HEK293 (cell line): ENCODE measurements at regions not wholly inside any gene's neighbourhood (a gene's known extent, or its start where the extent isn't known, plus 50 kb on each side); places are given as distances from the start of the nearest gene placed in this dataset.

ENCODE experiments used
- CTCF ChIA-PET: fragments of 350-600 bp; formaldehyde crosslinking; extraction: SDS; loops from one replicate; lab custom pipeline; 2021; ENCODE audit warnings: antibody characterized with exemption; lab: Yijun Ruan, JAX
- POLR2A ChIA-PET: fragments of 300-600 bp; formaldehyde crosslinking; extraction: SDS; loops from one replicate; lab custom pipeline; 2020; ENCODE audit warnings: antibody characterized with exemption, inconsistent platforms; lab: Yijun Ruan, JAX
- H3K27ac ChIP-seq: fragments of 200-500 bp; sonication (Bioruptor generic); 2 replicates; pipeline ENCODE4 v1.5.1; 2014; ENCODE audit warnings: low read depth, low read length, control low read depth, inconsistent platforms; ENCODE audit errors: extremely low read depth
- H3K36me3 ChIP-seq, 2 experiments: fragments of 200-500 bp in 1 of 2; sonication (Bioruptor generic) in 1 of 2; 1 replicate in 1 of 2; 2 replicates in 1 of 2; pipeline ENCODE4 v1.5.1; 2014 to 2017; ENCODE audit warnings: inconsistent platforms in 2 of 2, low read length in 2 of 2; ENCODE audit not compliant: control insufficient read depth in 2 of 2, insufficient read depth in 1 of 2
- H3K4me1 ChIP-seq: fragments of 200-500 bp; sonication (Bioruptor generic); 2 replicates; pipeline ENCODE4 v1.5.1; 2014; ENCODE audit warnings: mild to moderate bottlenecking, low read length, inconsistent platforms; ENCODE audit not compliant: control insufficient read depth, insufficient read depth
- H3K4me3 ChIP-seq: 2 replicates; pipeline ENCODE4 v1.5.1; 2011; ENCODE audit warnings: low read depth, mild to moderate bottlenecking, control low read depth, low read length, moderate library complexity
- H3K9me3 ChIP-seq: fragments of 200-500 bp; sonication (Bioruptor generic); 2 replicates; pipeline ENCODE4 v1.5.1; 2014; ENCODE audit warnings: low read depth, low read length, inconsistent platforms; ENCODE audit not compliant: control insufficient read depth, insufficient read depth
- GLI2 ChIP-seq: fragments of 450-650 bp; formaldehyde crosslinking; IDR thresholded peaks from 2 replicates; pipeline ENCODE4; 2017; ENCODE audit warnings: missing biosample characterization, missing genetic modification characterization, low read depth, borderline replicate concordance
- GLIS1 ChIP-seq: fragments of 450-650 bp; formaldehyde crosslinking; IDR thresholded peaks from 2 replicates; pipeline ENCODE4 v1.5.1; 2016; ENCODE audit warnings: missing biosample characterization, missing genetic modification characterization
- MZF1 ChIP-seq: fragments of 450-650 bp; formaldehyde crosslinking; IDR thresholded peaks from 2 replicates; pipeline ENCODE4 v1.5.1; 2017; ENCODE audit warnings: missing biosample characterization, missing genetic modification characterization, borderline replicate concordance
- SP7 ChIP-seq: fragments of 450-650 bp; formaldehyde crosslinking; IDR thresholded peaks from 2 replicates; pipeline ENCODE4 v1.5.1; 2016; ENCODE audit warnings: missing biosample characterization, missing genetic modification characterization
- ZEB2 ChIP-seq: fragments of 450-650 bp; formaldehyde crosslinking; IDR thresholded peaks from 2 replicates; pipeline ENCODE4 v1.5.1; 2016; ENCODE audit warnings: missing biosample characterization, missing genetic modification characterization
- ZNF132 ChIP-seq: fragments of 450-650 bp; formaldehyde crosslinking; IDR thresholded peaks from 2 replicates; pipeline ENCODE4 v1.5.1; 2017; ENCODE audit warnings: missing biosample characterization, missing genetic modification characterization, borderline replicate concordance
- ZNF138 ChIP-seq: fragments of 450-650 bp; formaldehyde crosslinking; IDR thresholded peaks from 2 replicates; pipeline ENCODE4 v1.5.1; 2016; ENCODE audit warnings: missing biosample characterization, missing genetic modification characterization, borderline replicate concordance
- ZNF140 ChIP-seq: fragments of 450-650 bp; formaldehyde crosslinking; IDR thresholded peaks from 2 replicates; pipeline ENCODE4 v1.5.1; 2016; ENCODE audit warnings: missing biosample characterization, missing genetic modification characterization
- ZNF148 ChIP-seq: fragments of 450-650 bp; formaldehyde crosslinking; IDR thresholded peaks from 2 replicates; pipeline ENCODE4 v1.5.0; 2017; ENCODE audit warnings: missing biosample characterization, missing genetic modification characterization, borderline replicate concordance
- ZNF169 ChIP-seq: fragments of 450-650 bp; formaldehyde crosslinking; IDR thresholded peaks from 2 replicates; pipeline ENCODE4 v1.5.1; 2016; ENCODE audit warnings: missing biosample characterization, missing genetic modification characterization
- ZNF19 ChIP-seq: fragments of 450-650 bp; formaldehyde crosslinking; IDR thresholded peaks from 2 replicates; pipeline ENCODE4; 2016; ENCODE audit warnings: missing biosample characterization, missing genetic modification characterization, low read depth
- ZNF211 ChIP-seq: fragments of 450-650 bp; formaldehyde crosslinking; IDR thresholded peaks from 2 replicates; pipeline ENCODE4 v1.5.1; 2016; ENCODE audit warnings: low read depth, missing biosample characterization, missing genetic modification characterization
- ZNF221 ChIP-seq: fragments of 450-650 bp; formaldehyde crosslinking; IDR thresholded peaks from 2 replicates; pipeline ENCODE4 v1.5.1; 2017; ENCODE audit warnings: missing biosample characterization, missing genetic modification characterization, borderline replicate concordance
- ZNF473 ChIP-seq: fragments of 450-650 bp; formaldehyde crosslinking; IDR thresholded peaks from 2 replicates; pipeline ENCODE4 v1.5.1; 2017; ENCODE audit warnings: missing biosample characterization, missing genetic modification characterization
- ZNF521 ChIP-seq: fragments of 450-650 bp; formaldehyde crosslinking; IDR thresholded peaks from 2 replicates; pipeline ENCODE4 v1.5.1; 2017; ENCODE audit warnings: missing biosample characterization, mild to moderate bottlenecking, missing genetic modification characterization
- ZNF548 ChIP-seq: fragments of 450-650 bp; formaldehyde crosslinking; IDR thresholded peaks from 2 replicates; pipeline ENCODE4 v1.5.1; 2016; ENCODE audit warnings: missing biosample characterization, missing genetic modification characterization
- ZNF585B ChIP-seq: fragments of 450-650 bp; formaldehyde crosslinking; IDR thresholded peaks from 2 replicates; pipeline ENCODE4 v1.5.1; 2016; ENCODE audit warnings: missing biosample characterization, missing genetic modification characterization
- ZNF610 ChIP-seq: fragments of 450-650 bp; formaldehyde crosslinking; IDR thresholded peaks from 2 replicates; pipeline ENCODE4 v1.5.1; 2016; ENCODE audit warnings: missing biosample characterization, missing genetic modification characterization, borderline replicate concordance
- ZNF624 ChIP-seq: fragments of 450-650 bp; formaldehyde crosslinking; IDR thresholded peaks from 2 replicates; pipeline ENCODE4 v1.5.1; 2017; ENCODE audit warnings: missing biosample characterization, missing genetic modification characterization
- ZNF670 ChIP-seq: fragments of 450-650 bp; formaldehyde crosslinking; IDR thresholded peaks from 2 replicates; pipeline ENCODE4 v1.5.1; 2016; ENCODE audit warnings: missing biosample characterization, missing genetic modification characterization, low read depth
- ZNF76 ChIP-seq: fragments of 450-650 bp; formaldehyde crosslinking; IDR thresholded peaks from 2 replicates; pipeline ENCODE4; 2016; ENCODE audit warnings: low read depth, missing biosample characterization, missing genetic modification characterization, borderline replicate concordance
- ZNF792 ChIP-seq: fragments of 450-650 bp; formaldehyde crosslinking; IDR thresholded peaks from 2 replicates; pipeline ENCODE4 v1.5.1; 2016; ENCODE audit warnings: missing biosample characterization, missing genetic modification characterization
- ZNF843 ChIP-seq: fragments of 450-650 bp; formaldehyde crosslinking; IDR thresholded peaks from 2 replicates; pipeline ENCODE4 v1.5.1; 2016; ENCODE audit warnings: missing biosample characterization, missing genetic modification characterization
- ZSCAN4 ChIP-seq: fragments of 450-650 bp; formaldehyde crosslinking; IDR thresholded peaks from 2 replicates; pipeline ENCODE4 v1.5.1; 2017; ENCODE audit warnings: missing biosample characterization, missing genetic modification characterization
- TF ChIP-seq, protein P1 (sequence below): IDR thresholded peaks from 2 replicates; pipeline ENCODE4 v1.6.1; 2011; ENCODE audit warnings: mild to moderate bottlenecking, low read depth, low read length, borderline replicate concordance

DNA sequence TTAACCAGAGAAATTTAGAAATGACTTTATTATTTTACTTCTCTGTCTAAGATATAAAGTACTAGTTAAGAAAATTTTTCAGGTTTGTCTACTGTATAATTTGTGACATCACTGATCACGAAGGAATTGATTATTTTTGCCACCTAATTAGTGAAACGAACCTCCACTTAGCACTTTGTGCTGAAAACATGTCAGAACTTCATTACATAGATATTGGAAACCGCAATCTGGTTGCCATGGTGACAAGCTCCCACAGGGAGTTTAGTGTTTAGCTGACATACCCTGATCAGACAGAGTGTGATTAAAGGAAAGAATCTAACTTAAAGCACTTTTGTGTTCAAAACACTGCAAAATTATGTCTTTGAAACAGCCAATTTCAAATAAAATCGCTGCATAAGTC lies 668.4 kb upstream of the CCNG1 start:
- Histone ChIP-seq H3K27ac (no peak overlapping the region), H3K4me3 (no peak overlapping the region), H3K9me3 (no peaks in the 10 kb centered on the region), H3K36me3 (no peaks in the 10 kb centered on the region), H3K4me1 (no peaks in the 10 kb centered on the region)
- ChIA-PET CTCF (no interaction called here), POLR2A (no interaction called here)
- TF ChIP-seq SP7 (tag by site-specific recombination): no peak
- no peak for TF ChIP-seq ZNF670 (tag by site-specific recombination)
- no peak for TF ChIP-seq ZNF211
- no peak for TF ChIP-seq ZNF843 (tag by site-specific recombination)
- TF ChIP-seq ZNF624: no peak
- TF ChIP-seq ZNF19 (tag by site-specific recombination): no peak
- TF ChIP-seq ZNF138 (tag by site-specific recombination): no peak
- no peak for TF ChIP-seq ZNF140 (tag by site-specific recombination)
- no peak for TF ChIP-seq MZF1
- no peak for TF ChIP-seq ZNF169 (tag by site-specific recombination)
- no peak for TF ChIP-seq ZSCAN4 (tag by site-specific recombination)
- TF ChIP-seq ZEB2 (tag by site-specific recombination): no peak
- TF ChIP-seq ZNF132 (tag by site-specific recombination): no peak
- TF ChIP-seq GLIS1 (tag by site-specific recombination): no peak

- ChIA-PET POLR2A (no interaction called here), CTCF (interaction anchor here (0.7 kb wide), 1 partner anchor 810 kb away, joined by 3 read pairs; no protein-coding TSS in a partner anchor)
- H3K4me3 ChIP-seq: no peak overlapping the region
- no peak overlapping the region for H3K27ac ChIP-seq
- H3K9me3 ChIP-seq: no peaks in the 10 kb centered on the region
- no peak for TF ChIP-seq ZNF473 (tag by site-specific recombination)
- no peak for TF ChIP-seq ZNF548 (tag by site-specific recombination)
- TF ChIP-seq, protein P1, sequence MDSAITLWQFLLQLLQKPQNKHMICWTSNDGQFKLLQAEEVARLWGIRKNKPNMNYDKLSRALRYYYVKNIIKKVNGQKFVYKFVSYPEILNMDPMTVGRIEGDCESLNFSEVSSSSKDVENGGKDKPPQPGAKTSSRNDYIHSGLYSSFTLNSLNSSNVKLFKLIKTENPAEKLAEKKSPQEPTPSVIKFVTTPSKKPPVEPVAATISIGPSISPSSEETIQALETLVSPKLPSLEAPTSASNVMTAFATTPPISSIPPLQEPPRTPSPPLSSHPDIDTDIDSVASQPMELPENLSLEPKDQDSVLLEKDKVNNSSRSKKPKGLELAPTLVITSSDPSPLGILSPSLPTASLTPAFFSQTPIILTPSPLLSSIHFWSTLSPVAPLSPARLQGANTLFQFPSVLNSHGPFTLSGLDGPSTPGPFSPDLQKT: no peak
- TF ChIP-seq ZNF148 (tag by site-specific recombination): no peak
- no peak for TF ChIP-seq ZNF585B
- TF ChIP-seq ZNF610 (tag by site-specific recombination): no peak
- no peak for TF ChIP-seq ZNF221 (tag by site-specific recombination)
- TF ChIP-seq ZNF76: no peak
- no peak for TF ChIP-seq ZNF792
- no peak for TF ChIP-seq ZNF521 (tag by site-specific recombination)
- TF ChIP-seq ZNF19 (tag by site-specific recombination): no peak
- TF ChIP-seq GLI2 (tag by site-specific recombination): no peak
- no peaks in the 10 kb centered on the region for H3K4me1 ChIP-seq
- H3K36me3 ChIP-seq: no peaks in the 10 kb centered on the region
These were observed 651.7 kb upstream of the CCNG1 start for GRCh38 chr5:162785673-162786072.
